ENCODE measurements at regions not wholly inside any gene's neighbourhood (a gene's known extent, or its start where the extent isn't known, plus 50 kb on each side); places are given as distances from the start of the nearest gene placed in this dataset.

DNA sequence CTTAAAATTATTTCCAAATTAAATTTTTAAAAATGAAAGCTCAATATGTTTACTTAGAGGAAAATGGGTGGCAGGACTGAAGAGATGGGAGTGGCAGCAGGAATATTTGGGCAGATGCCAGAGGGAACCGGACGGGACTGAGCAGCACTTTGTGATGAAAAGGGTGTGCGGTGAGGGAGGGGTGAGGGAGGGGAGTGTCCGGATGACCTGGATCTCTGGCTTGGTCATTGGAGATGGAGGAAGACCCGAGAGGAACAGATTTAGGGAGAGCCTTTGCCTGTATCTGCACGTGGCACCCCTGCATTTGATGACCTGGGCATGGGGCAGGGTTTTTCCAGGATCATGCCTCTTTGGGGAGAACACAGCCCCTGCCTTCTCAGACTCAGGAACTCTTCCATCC is 201.1 kb upstream of the MVB12B start:
- TF ChIP-seq, protein P1, sequence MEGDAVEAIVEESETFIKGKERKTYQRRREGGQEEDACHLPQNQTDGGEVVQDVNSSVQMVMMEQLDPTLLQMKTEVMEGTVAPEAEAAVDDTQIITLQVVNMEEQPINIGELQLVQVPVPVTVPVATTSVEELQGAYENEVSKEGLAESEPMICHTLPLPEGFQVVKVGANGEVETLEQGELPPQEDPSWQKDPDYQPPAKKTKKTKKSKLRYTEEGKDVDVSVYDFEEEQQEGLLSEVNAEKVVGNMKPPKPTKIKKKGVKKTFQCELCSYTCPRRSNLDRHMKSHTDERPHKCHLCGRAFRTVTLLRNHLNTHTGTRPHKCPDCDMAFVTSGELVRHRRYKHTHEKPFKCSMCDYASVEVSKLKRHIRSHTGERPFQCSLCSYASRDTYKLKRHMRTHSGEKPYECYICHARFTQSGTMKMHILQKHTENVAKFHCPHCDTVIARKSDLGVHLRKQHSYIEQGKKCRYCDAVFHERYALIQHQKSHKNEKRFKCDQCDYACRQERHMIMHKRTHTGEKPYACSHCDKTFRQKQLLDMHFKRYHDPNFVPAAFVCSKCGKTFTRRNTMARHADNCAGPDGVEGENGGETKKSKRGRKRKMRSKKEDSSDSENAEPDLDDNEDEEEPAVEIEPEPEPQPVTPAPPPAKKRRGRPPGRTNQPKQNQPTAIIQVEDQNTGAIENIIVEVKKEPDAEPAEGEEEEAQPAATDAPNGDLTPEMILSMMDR (IDR thresholded peaks at IDR 0.05): no peak
- TF ChIP-seq POLR2A (IDR thresholded peaks at IDR 0.05) (no peak), EP300 (IDR thresholded peaks at IDR 0.05; ENCODE audit: low read depth) (no peak), POLR2AphosphoS5 (IDR thresholded peaks at IDR 0.05) (no peak)
